ENCODE measurements at regions not wholly inside any gene's neighbourhood (a gene's known extent, or its start where the extent isn't known, plus 50 kb on each side); places are given as distances from the start of the nearest gene placed in this dataset.

DNA sequence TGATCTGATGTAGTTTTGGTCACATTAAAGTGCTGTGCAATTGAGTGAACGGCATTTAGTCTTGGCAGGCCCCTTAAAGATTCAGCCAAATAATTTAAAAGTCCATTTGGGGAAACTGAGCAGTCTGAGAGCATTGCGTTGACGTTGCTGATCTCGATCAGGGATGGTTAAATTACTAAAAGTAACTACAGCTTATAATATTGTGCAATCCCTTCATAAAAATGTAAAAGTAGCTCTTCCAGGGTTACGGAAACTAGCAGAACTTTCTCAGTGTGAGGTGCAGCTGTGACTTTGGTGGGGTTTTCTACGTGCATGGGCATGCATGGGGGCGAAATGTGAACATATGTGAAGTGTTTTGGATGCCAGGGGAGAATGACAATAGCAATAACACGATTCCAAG lies 184.5 kb upstream of the RNF32 start:
- no peak overlapping the region for H3K4me3 ChIP-seq (ENCODE audit: control insufficient read depth, low read depth, low read length)
- no peak for DNase-seq (ENCODE audit: low read depth)
- TF ChIP-seq, protein P1, sequence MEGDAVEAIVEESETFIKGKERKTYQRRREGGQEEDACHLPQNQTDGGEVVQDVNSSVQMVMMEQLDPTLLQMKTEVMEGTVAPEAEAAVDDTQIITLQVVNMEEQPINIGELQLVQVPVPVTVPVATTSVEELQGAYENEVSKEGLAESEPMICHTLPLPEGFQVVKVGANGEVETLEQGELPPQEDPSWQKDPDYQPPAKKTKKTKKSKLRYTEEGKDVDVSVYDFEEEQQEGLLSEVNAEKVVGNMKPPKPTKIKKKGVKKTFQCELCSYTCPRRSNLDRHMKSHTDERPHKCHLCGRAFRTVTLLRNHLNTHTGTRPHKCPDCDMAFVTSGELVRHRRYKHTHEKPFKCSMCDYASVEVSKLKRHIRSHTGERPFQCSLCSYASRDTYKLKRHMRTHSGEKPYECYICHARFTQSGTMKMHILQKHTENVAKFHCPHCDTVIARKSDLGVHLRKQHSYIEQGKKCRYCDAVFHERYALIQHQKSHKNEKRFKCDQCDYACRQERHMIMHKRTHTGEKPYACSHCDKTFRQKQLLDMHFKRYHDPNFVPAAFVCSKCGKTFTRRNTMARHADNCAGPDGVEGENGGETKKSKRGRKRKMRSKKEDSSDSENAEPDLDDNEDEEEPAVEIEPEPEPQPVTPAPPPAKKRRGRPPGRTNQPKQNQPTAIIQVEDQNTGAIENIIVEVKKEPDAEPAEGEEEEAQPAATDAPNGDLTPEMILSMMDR (conservative IDR thresholded peaks at IDR 0.05; ENCODE audit: control insufficient read depth, insufficient read depth, low read depth, low read length) = no peak

DNA sequence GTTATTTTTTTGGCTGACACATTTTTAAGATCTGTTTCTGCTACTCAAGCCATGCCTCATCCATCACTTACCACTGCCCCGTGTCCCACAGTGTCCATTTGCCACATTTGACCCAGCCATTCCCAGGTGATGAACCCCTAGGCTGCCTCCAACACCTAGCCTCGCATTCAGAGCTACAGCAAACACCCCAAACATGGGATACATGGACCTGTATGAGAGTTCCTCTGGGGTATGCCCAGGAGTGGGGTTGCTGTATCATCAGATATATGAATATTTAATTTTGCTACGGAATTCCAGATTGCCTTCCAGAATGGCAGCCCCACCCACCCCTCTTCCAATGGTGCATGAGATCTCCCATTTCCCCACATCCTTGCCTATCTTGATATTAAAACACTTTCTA lies 190.1 kb upstream of the RNF32 start:
- H3K4me3 ChIP-seq (ENCODE audit: control insufficient read depth, low read depth, low read length) = no peak overlapping the region
- TF ChIP-seq, protein P1 (conservative IDR thresholded peaks at IDR 0.05; ENCODE audit: control insufficient read depth, insufficient read depth, low read depth, low read length) = no peak
- no peak for DNase-seq (ENCODE audit: low read depth)

GRCh38 chr7:156448918-156449317 lies 191.7 kb upstream of the RNF32 start:
- no peak for DNase-seq (ENCODE audit: low read depth)
- TF ChIP-seq, protein P1 (conservative IDR thresholded peaks at IDR 0.05; ENCODE audit: control insufficient read depth, insufficient read depth, low read depth, low read length) = no peak
- no peak overlapping the region for H3K4me3 ChIP-seq (ENCODE audit: control insufficient read depth, low read depth, low read length)

- TF ChIP-seq, protein P1 (conservative IDR thresholded peaks at IDR 0.05; ENCODE audit: control insufficient read depth, insufficient read depth, low read depth, low read length) = no peak
- no peak overlapping the region for H3K4me3 ChIP-seq (ENCODE audit: control insufficient read depth, low read depth, low read length)
- DNase-seq (ENCODE audit: low read depth) = no peak
Observed at GRCh38 chr7:156446990-156447389, 193.6 kb upstream of the RNF32 start.

DNA sequence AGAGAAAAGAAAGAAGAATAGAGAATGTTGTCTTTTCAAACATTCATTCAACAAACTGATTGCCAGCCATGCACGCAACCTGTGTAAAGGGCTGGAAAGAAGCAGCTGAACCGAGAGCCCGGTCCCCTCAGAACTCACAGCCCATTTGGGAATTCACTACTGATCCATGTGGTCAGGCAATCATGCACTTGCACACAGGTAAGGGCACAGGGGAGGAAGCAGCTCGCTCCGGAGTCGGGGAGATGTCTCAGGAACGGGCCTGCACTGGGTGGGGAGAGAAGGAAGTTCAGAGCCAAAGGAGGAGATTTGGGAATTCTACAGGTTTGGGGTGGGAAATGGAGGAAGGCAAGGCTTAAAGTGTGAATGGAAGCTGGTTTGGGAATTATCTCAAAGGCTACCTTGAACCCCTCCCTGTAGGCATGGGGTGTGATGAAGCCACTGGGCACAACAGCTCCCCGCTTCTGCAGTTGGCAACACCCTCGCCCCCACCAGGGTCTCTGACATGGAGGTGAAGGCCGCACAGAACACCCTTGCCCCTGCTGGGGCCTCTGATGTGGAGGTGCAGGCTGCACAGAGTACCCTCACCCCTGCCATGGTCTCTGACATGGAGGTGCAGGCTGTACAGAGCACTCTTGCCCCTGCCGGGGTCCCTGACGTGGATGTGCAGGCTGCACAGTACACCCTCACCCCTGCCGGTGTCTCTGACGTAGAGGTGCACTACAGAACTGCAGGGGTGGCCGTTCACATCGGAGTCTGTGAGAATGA lies 194.4 kb upstream of the RNF32 start:
- H3K4me3 ChIP-seq (ENCODE audit: control insufficient read depth, low read depth, low read length) = no peak overlapping the region
- DNase-seq (ENCODE audit: low read depth) = no peak
- TF ChIP-seq, protein P1 (conservative IDR thresholded peaks at IDR 0.05; ENCODE audit: control insufficient read depth, insufficient read depth, low read depth, low read length) = no peak

DNA sequence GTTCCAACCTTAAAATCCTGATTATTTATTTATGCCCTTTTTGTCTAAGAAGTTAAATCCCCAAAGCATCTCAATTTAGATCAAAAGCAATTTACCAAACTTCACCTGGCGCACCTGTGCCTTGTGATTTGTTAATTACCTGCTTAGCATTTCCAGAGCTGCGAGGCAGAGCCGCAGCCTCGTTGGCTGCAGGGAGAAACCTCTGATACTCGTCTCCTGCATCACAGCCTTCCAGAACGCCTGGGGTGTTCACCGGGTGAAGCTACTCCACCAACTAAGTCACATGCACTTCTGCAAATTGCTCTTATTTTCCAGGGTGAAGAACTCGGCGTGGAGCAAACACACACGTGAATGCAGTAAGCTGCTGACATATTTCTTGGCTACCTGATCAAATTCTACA lies 198.1 kb upstream of the RNF32 start:
- TF ChIP-seq, protein P1 (conservative IDR thresholded peaks at IDR 0.05; ENCODE audit: control insufficient read depth, insufficient read depth, low read depth, low read length) = no peak
- no peak overlapping the region for H3K4me3 ChIP-seq (ENCODE audit: control insufficient read depth, low read depth, low read length)
- no peak for DNase-seq (ENCODE audit: low read depth)
